GM12892 (cell line): ENCODE measurements at regions not wholly inside any gene's neighbourhood (a gene's known extent, or its start where the extent isn't known, plus 50 kb on each side); places are given as distances from the start of the nearest gene placed in this dataset.

Experiments
- POLR2A ChIP-seq: IDR thresholded peaks from 2 replicates; pipeline ENCODE4 v1.6.1; 2011; ENCODE audit warnings: low read depth, low read length, control low read depth
- POLR2AphosphoS5 ChIP-seq: IDR thresholded peaks from 2 replicates; pipeline ENCODE4 v1.6.1; 2011; ENCODE audit warnings: low read depth, low read length, control low read depth

GRCh38 chr12:125619723-125620122 lies 554.5 kb downstream of the AACS start:
- no peak for TF ChIP-seq POLR2A
- TF ChIP-seq POLR2AphosphoS5: no peak
